ENCODE measurements at regions not wholly inside any gene's neighbourhood (a gene's known extent, or its start where the extent isn't known, plus 50 kb on each side); places are given as distances from the start of the nearest gene placed in this dataset.

- TF ChIP-seq CTCF (conservative IDR thresholded peaks at IDR 0.05; ENCODE audit: low read depth, low read length) (no peak), EZH2 (IDR thresholded peaks at IDR 0.05; ENCODE audit: borderline replicate concordance, low read depth, low read length, poor library complexity, severe bottlenecking) (no peak)
Observed at GRCh38 chr19:28019901-28020300, 1193.0 kb downstream of the UQCRFS1 start.
